A673 (cell line): ENCODE measurements at regions not wholly inside any gene's neighbourhood (a gene's known extent, or its start where the extent isn't known, plus 50 kb on each side); places are given as distances from the start of the nearest gene placed in this dataset.

Experiments
- BruUV-seq: library from RNA; stranded (reverse); fragments of 400-500 nt; replicated peaks from 2 replicates; lab custom pipeline; 2021; lab: Mats Ljungman, UMichigan
- CTCF ChIA-PET: fragments of 300-600 bp; sonication (Branson Sonifier 250); formaldehyde crosslinking; loops from one replicate; lab custom pipeline; 2022; ENCODE audit warnings: antibody characterized with exemption; lab: Charles Lee
- POLR2A ChIA-PET: fragments of 300-600 bp; sonication (Branson Sonifier 250); formaldehyde crosslinking; loops from one replicate; lab custom pipeline; 2022; ENCODE audit warnings: antibody characterized with exemption; ENCODE audit not compliant: low non-redundant PET; lab: Charles Lee
- DNase-seq: peaks from one replicate; pipeline ENCODE4 v3.0.0-alpha.2; 2015; ENCODE audit warnings: low spot score
- H3K27ac ChIP-seq: fragments of 200-600 bp; sonication (generic); 2 replicates; pipeline ENCODE4 v1.5.1; 2016; ENCODE audit warnings: mixed run types, low read depth, mild to moderate bottlenecking, mixed read lengths, antibody characterized with exemption, low read length; ENCODE audit not compliant: poor library complexity, severe bottlenecking
- H3K27me3 ChIP-seq: fragments of 200-600 bp; sonication (generic); replicated peaks from 2 replicates; pipeline ENCODE4 v1.6.1; 2017; ENCODE audit warnings: mixed run types, low read depth, mild to moderate bottlenecking, mixed read lengths, antibody characterized with exemption, low read length; ENCODE audit not compliant: insufficient read depth, poor library complexity
- H3K36me3 ChIP-seq: fragments of 200-600 bp; sonication (generic); 2 replicates; pipeline ENCODE4 v1.6.1; 2016; ENCODE audit warnings: mixed run types, mild to moderate bottlenecking, mixed read lengths, antibody characterized with exemption, low read length; ENCODE audit not compliant: insufficient read depth, poor library complexity, severe bottlenecking
- H3K4me1 ChIP-seq: fragments of 200-600 bp; sonication (generic); 2 replicates; pipeline ENCODE4 v1.6.1; 2017; ENCODE audit warnings: mixed run types, mild to moderate bottlenecking, mixed read lengths, antibody characterized with exemption, low read length; ENCODE audit not compliant: insufficient read depth, poor library complexity, severe bottlenecking
- H3K4me3 ChIP-seq: fragments of 200-600 bp; sonication (generic); 2 replicates; pipeline ENCODE4 v1.5.1; 2016; ENCODE audit warnings: low read depth, mixed run types, mild to moderate bottlenecking, mixed read lengths, low read length; ENCODE audit not compliant: poor library complexity, severe bottlenecking
- H3K9me3 ChIP-seq: fragments of 200-600 bp; sonication (generic); 2 replicates; pipeline ENCODE4 v1.6.1; 2016; ENCODE audit warnings: mixed run types, low read depth, mild to moderate bottlenecking, mixed read lengths, antibody characterized with exemption, low read length; ENCODE audit not compliant: poor library complexity, severe bottlenecking
- EZH2 ChIP-seq: fragments of 200-600 bp; sonication (generic); IDR thresholded peaks from 2 replicates; pipeline ENCODE4 v1.6.1; 2017; ENCODE audit warnings: borderline replicate concordance, low read depth, mild to moderate bottlenecking, mixed read lengths, antibody characterized with exemption, low read length; ENCODE audit not compliant: poor library complexity, severe bottlenecking
- intact Hi-C: fragments of 100-400 bp; cut with micrococcal nuclease; formaldehyde crosslinking; loops from one replicate; pipeline ENCODE4 v1.10.0; 2022; ENCODE audit not compliant: unreplicated experiment
- TF ChIP-seq, protein P1 (sequence below): fragments of 300-800, 200-600 bp; sonication (generic); conservative IDR thresholded peaks from 2 replicates; pipeline ENCODE4 v1.5.1; 2017; ENCODE audit warnings: low read depth, mild to moderate bottlenecking, antibody characterized with exemption, low read length, moderate library complexity, mixed read lengths

- Histone ChIP-seq H3K27me3 (no peaks in the 10 kb centered on the region), H3K4me3 (no peak overlapping the region), H3K36me3 (no peaks in the 10 kb centered on the region), H3K27ac (no peak overlapping the region), H3K9me3 (peaks cover 2% of the 10 kb centered on the region), H3K4me1 (no peaks in the 10 kb centered on the region)
- no peak for TF ChIP-seq EZH2
- TF ChIP-seq, protein P1, sequence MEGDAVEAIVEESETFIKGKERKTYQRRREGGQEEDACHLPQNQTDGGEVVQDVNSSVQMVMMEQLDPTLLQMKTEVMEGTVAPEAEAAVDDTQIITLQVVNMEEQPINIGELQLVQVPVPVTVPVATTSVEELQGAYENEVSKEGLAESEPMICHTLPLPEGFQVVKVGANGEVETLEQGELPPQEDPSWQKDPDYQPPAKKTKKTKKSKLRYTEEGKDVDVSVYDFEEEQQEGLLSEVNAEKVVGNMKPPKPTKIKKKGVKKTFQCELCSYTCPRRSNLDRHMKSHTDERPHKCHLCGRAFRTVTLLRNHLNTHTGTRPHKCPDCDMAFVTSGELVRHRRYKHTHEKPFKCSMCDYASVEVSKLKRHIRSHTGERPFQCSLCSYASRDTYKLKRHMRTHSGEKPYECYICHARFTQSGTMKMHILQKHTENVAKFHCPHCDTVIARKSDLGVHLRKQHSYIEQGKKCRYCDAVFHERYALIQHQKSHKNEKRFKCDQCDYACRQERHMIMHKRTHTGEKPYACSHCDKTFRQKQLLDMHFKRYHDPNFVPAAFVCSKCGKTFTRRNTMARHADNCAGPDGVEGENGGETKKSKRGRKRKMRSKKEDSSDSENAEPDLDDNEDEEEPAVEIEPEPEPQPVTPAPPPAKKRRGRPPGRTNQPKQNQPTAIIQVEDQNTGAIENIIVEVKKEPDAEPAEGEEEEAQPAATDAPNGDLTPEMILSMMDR = no peak
- intact Hi-C loops = no loop called here
- no peak for DNase-seq
- ChIA-PET POLR2A (no interaction called here), CTCF (no interaction called here)
- BruUV-seq = no TSS peak
These were observed 55.9 kb downstream of the PAGE2 start for GRCh38 chrX:55144697-55145096.

- TF ChIP-seq EZH2 = no peak
- TF ChIP-seq, protein P1 = no peak
- intact Hi-C loops = no loop called here
- POLR2A ChIA-PET = no interaction called here
These were observed 60.4 kb downstream of the PAGE2 start for GRCh38 chrX:55149242-55149641.

DNA sequence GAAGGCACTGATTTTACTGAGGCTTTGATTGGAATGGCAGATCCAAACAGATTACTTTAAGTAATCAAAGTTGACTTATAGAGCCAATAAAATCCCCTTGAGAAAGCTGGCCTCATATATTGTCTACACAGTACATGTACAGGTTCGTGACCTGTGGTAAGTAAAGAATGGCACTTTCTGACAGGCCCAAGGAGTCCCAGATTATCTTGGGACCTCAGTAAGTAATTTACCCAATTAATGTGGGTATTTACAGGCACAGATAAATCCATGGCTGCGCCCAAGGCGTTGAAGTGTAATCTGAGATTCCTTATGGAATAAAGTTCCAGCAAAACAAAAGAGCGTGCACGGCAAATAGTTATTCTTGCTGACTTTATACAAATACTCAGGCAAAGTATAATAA lies 62.4 kb downstream of the PAGE2 start:
- ChIA-PET CTCF (no interaction called here), POLR2A (no interaction called here)
- Histone ChIP-seq H3K27ac (no peak overlapping the region), H3K36me3 (no peaks in the 10 kb centered on the region), H3K9me3 (no peaks in the 10 kb centered on the region), H3K4me1 (no peaks in the 10 kb centered on the region), H3K4me3 (no peak overlapping the region), H3K27me3 (no peaks in the 10 kb centered on the region)
- intact Hi-C loops = no loop called here
- DNase-seq = no peak
- TF ChIP-seq, protein P1 = no peak
- no peak for TF ChIP-seq EZH2
- BruUV-seq = no TSS peak

More at GRCh38 chrX:55149242-55149641, 60.4 kb downstream of the PAGE2 start:
- Histone ChIP-seq H3K27ac (no peak overlapping the region), H3K4me3 (no peak overlapping the region), H3K4me1 (no peaks in the 10 kb centered on the region), H3K36me3 (no peaks in the 10 kb centered on the region), H3K27me3 (no peaks in the 10 kb centered on the region), H3K9me3 (no peaks in the 10 kb centered on the region)
- CTCF ChIA-PET = no interaction called here
- no peak for DNase-seq
- no TSS peak for BruUV-seq
